GM12878 (cell line): ENCODE measurements at regions not wholly inside any gene's neighbourhood (a gene's known extent, or its start where the extent isn't known, plus 50 kb on each side); places are given as distances from the start of the nearest gene placed in this dataset.

Source experiments
- ATAC-seq: fragments of 200-7000 bp; cut with Tn5 transposase; 3 replicates; pipeline ENCODE4 v1.9.1; 2020; ENCODE audit warnings: mild to moderate bottlenecking, moderate library complexity
- BruUV-seq: library from RNA; stranded (reverse); fragments of 400-500 nt; replicated peaks from 2 replicates; lab custom pipeline; 2021; lab: Mats Ljungman, UMichigan
- CTCF ChIA-PET: fragments of 300-600 bp; sonication (Branson Sonifier 250); formaldehyde crosslinking; extraction: SDS; loops from one replicate; lab custom pipeline; 2021; ENCODE audit warnings: inconsistent platforms; lab: Yijun Ruan, JAX
- POLR2A ChIA-PET: fragments of 350-600 bp; formaldehyde crosslinking; extraction: SDS; loops from one replicate; lab custom pipeline; 2021; ENCODE audit warnings: inconsistent platforms; lab: Charles Lee
- RAD21 ChIA-PET: fragments of 300-600 bp; sonication (Branson Sonifier 250); formaldehyde crosslinking; loops from one replicate; lab custom pipeline; 2023; ENCODE audit warnings: antibody characterized with exemption; ENCODE audit not compliant: unreplicated experiment; lab: Charles Lee
- SMC1A ChIA-PET: fragments of 300-600 bp; sonication (Branson Sonifier 250); formaldehyde crosslinking; loops from one replicate; lab custom pipeline; 2023; ENCODE audit not compliant: unreplicated experiment, uncharacterized antibody; lab: Charles Lee
- DNase-seq: peaks from one replicate; pipeline ENCODE4 v3.0.0-alpha.2; 2011; ENCODE audit warnings: low read depth, low spot score
- FAIRE-seq: peaks from 3 replicates; lab custom pipeline; 2011; peaks lifted over from hg19 to GRCh38; lab: Jason Lieb, UNC
- H2AFZ ChIP-seq: 2 replicates; pipeline ENCODE4 v1.6.0; 2011; ENCODE audit warnings: low read depth, low read length, control low read depth; ENCODE audit not compliant: control insufficient read depth
- H3K27ac ChIP-seq: 2 replicates; pipeline ENCODE4 v1.5.1; 2011; ENCODE audit warnings: control low read depth; ENCODE audit not compliant: control insufficient read depth, insufficient read depth
- H3K27me3 ChIP-seq, 2 experiments: replicated peaks in 1 of 2; 2 replicates each; pipeline versions ENCODE4 v1.6.0 to v1.6.1; 2011; ENCODE audit warnings: low read length in 1 of 2; ENCODE audit not compliant: control insufficient read depth in 2 of 2, insufficient read depth in 2 of 2
- H3K36me3 ChIP-seq, 2 experiments: 2 replicates each; pipeline ENCODE4 v1.5.1; 2011; ENCODE audit warnings: low read length in 1 of 2; ENCODE audit not compliant: control insufficient read depth in 2 of 2, insufficient read depth in 2 of 2
- H3K4me1 ChIP-seq: 2 replicates; pipeline ENCODE4 v1.6.1; 2011; ENCODE audit warnings: mild to moderate bottlenecking, low read length, moderate library complexity, mixed read lengths; ENCODE audit not compliant: control insufficient read depth, insufficient read depth
- H3K4me2 ChIP-seq: 2 replicates; pipeline ENCODE4 v1.6.0; 2011; ENCODE audit warnings: control low read depth; ENCODE audit not compliant: control insufficient read depth, insufficient read depth
- H3K4me3 ChIP-seq: fragments of 200-600 bp; sonication (generic); 2 replicates; pipeline ENCODE4 v1.5.1; 2016
- H3K79me2 ChIP-seq: 2 replicates; pipeline ENCODE4 v1.6.0; 2011; ENCODE audit warnings: low read length; ENCODE audit not compliant: control insufficient read depth, insufficient read depth
- H3K9ac ChIP-seq: 2 replicates; pipeline ENCODE4 v1.8.0; 2011; ENCODE audit warnings: low read length, control low read depth, mixed read lengths; ENCODE audit not compliant: control insufficient read depth, insufficient read depth
- H3K9me3 ChIP-seq: replicated peaks from 3 replicates; pipeline ENCODE4 v1.5.1; 2011; ENCODE audit warnings: mild to moderate bottlenecking, low read length; ENCODE audit not compliant: control insufficient read depth, insufficient read depth
- H4K20me1 ChIP-seq: 2 replicates; pipeline ENCODE4 v1.6.0; 2011; ENCODE audit not compliant: control insufficient read depth, insufficient read depth
- BACH1 ChIP-seq: fragments of 450-650 bp; IDR thresholded peaks from 2 replicates; pipeline ENCODE4 v1.6.1; 2017; ENCODE audit warnings: mild to moderate bottlenecking, borderline replicate concordance
- BCL3 ChIP-seq: IDR thresholded peaks from 2 replicates; pipeline ENCODE4 v1.6.1; 2011; ENCODE audit warnings: borderline replicate concordance, low read depth, mild to moderate bottlenecking, moderate library complexity, low read length; ENCODE audit not compliant: insufficient read depth, poor library complexity, severe bottlenecking
- CBX5 ChIP-seq: sonication (generic); IDR thresholded peaks from 2 replicates; pipeline ENCODE4 v1.6.1; 2016; ENCODE audit warnings: low read depth, moderate library complexity, mild to moderate bottlenecking, inconsistent platforms
- GATAD2B ChIP-seq: fragments of 450-650 bp; conservative IDR thresholded peaks from 2 replicates; pipeline ENCODE4 v1.6.1; 2017; ENCODE audit warnings: low read depth, mild to moderate bottlenecking, moderate library complexity
- HSF1 ChIP-seq: fragments of 150-350 bp; IDR thresholded peaks from 2 replicates; pipeline ENCODE4 v1.6.1; 2014; ENCODE audit warnings: mild to moderate bottlenecking, low read depth, low read length
- PAX5 ChIP-seq: IDR thresholded peaks from 2 replicates; pipeline ENCODE4 v1.6.1; 2011; ENCODE audit warnings: low read depth, low read length, borderline replicate concordance
- RELA ChIP-seq: fragments of 450-650 bp; IDR thresholded peaks from 2 replicates; pipeline ENCODE4 v1.8.0; 2014; ENCODE audit warnings: borderline replicate concordance; ENCODE audit not compliant: partially characterized antibody
- WGBS: methylation state at CpG from one replicate; pipeline ENCODE4 v1.1.6; 2016; ENCODE audit warnings: low lambda C conversion rate; ENCODE audit not compliant: insufficient replicate concordance, insufficient coverage; ENCODE audit errors: missing lambda C conversion rate; 5-methylcytosine and 5-hydroxymethylcytosine counted together
- in situ Hi-C: fragments of 300-500 bp; cut with MboI; formaldehyde crosslinking; loops from 9 replicates; pipeline ENCODE4 v1.14.3; 2018; ENCODE audit warnings: mixed read lengths
- intact Hi-C: fragments of 100-400 bp; cut with micrococcal nuclease; formaldehyde crosslinking; loops from one replicate; pipeline ENCODE4 v1.14.2; 2022; ENCODE audit not compliant: unreplicated experiment

- TF ChIP-seq GATAD2B (0 out of 2 replicates have a peak, but pooled peaks have one; percentile 18), BACH1 (no peak), RELA (peak; percentile 26)
These were observed 94.0 kb upstream of the ZMIZ1 start (continued) for GRCh38 chr10:78974617-78975317.

GRCh38 chr10:78975926-78976325 lies 92.8 kb upstream of the ZMIZ1 start:
- no peaks in the 10 kb centered on the region for H4K20me1 ChIP-seq
- in situ Hi-C loops (no loop called here), intact Hi-C loops (loop anchor here (10.0 kb wide), 1 partner anchor 219 kb away; no protein-coding TSS in a partner anchor)
- no peaks in the 10 kb centered on the region for H3K36me3 ChIP-seq
- DNase-seq (no peak), FAIRE-seq (no peak), ATAC-seq (no peak)
- CTCF ChIA-PET: interaction anchor here (1.4 kb wide), 1 partner anchor 220 kb away, joined by 4 read pairs; no protein-coding TSS in a partner anchor
- POLR2A ChIA-PET: interaction anchor here (0.6 kb wide), 1 partner anchor 119 kb away, joined by 3 read pairs; no protein-coding TSS in a partner anchor
- no peak overlapping the region for H2AFZ ChIP-seq
- H3K4me2 ChIP-seq: no peak overlapping the region
- no peaks in the 10 kb centered on the region for H3K79me2 ChIP-seq
- H3K4me1 ChIP-seq: peaks cover 4% of the 10 kb centered on the region
- no peak overlapping the region for H3K4me3 ChIP-seq
- peaks cover 0 to 2% of the 10 kb centered on the region in 2 experiments; a peak in 2 of 4 replicates for H3K27me3 ChIP-seq
- RAD21 ChIA-PET: no interaction called here
- H3K9ac ChIP-seq: no peak overlapping the region
- no TSS peak for BruUV-seq
- no peak overlapping the region for H3K27ac ChIP-seq
- no peaks in the 10 kb centered on the region for H3K9me3 ChIP-seq
- TF ChIP-seq BCL3 (no peak), PAX5 (no peak), CBX5 (no peak), HSF1 (no peak)
- WGBS: 49% methylated on average over 5 of the region's 5 CpGs
- SMC1A ChIA-PET: no interaction called here
